HG03565 (cell line): ENCODE measurements at regions not wholly inside any gene's neighbourhood (a gene's known extent, or its start where the extent isn't known, plus 50 kb on each side); places are given as distances from the start of the nearest gene placed in this dataset.
"Not testable (repeated sequence)": the region's sequence is repeated elsewhere in the genome, so short reads cannot be mapped to it uniquely, and the experiment has no call there.

Experiments
- ATAC-seq: cut with Tn5 transposase; IDR thresholded peaks from one replicate; pipeline ENCODE4 v1.9.1; 2021; ENCODE audit warnings: mild to moderate bottlenecking, moderate library complexity; ENCODE audit not compliant: unreplicated experiment

DNA sequence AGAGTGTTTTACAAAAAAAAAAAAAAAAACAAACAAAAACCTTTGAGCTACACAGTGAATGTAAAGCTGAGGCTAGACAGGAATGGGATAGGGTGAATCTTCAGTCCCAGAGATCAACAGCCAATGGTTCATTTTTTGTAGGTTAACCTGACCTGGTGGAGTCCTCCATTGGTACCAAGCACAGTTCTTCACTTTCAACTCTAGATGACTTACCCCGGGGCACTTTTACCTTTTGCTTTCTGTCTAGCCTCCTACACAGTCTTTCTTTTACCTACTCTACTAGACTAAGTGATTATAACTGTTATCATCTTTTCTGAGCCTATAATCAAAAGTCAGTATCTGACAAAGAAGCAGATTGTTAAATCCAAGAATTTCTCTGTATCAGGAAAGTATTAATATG, 50.9 kb downstream of the ANXA2R start:
- ATAC-seq = no peak

GRCh38 chr5:42988568-42988967, 51.6 kb downstream of the ANXA2R start:
- ATAC-seq = no peak

GRCh38 chr5:42985129-42986037, 54.7 kb downstream of the ANXA2R start:
- no peak for ATAC-seq

GRCh38 chr5:42984307-42984706, 55.8 kb downstream of the ANXA2R start:
- ATAC-seq = no peak

- no peak for ATAC-seq
Observed at GRCh38 chr5:42982107-42982622, 58.0 kb downstream of the ANXA2R start.

GRCh38 chr5:42981417-42982106, 58.6 kb downstream of the ANXA2R start:
- not testable (repeated sequence) for ATAC-seq

GRCh38 chr5:42981015-42981414, 59.1 kb downstream of the ANXA2R start:
- ATAC-seq = not testable (repeated sequence)

DNA sequence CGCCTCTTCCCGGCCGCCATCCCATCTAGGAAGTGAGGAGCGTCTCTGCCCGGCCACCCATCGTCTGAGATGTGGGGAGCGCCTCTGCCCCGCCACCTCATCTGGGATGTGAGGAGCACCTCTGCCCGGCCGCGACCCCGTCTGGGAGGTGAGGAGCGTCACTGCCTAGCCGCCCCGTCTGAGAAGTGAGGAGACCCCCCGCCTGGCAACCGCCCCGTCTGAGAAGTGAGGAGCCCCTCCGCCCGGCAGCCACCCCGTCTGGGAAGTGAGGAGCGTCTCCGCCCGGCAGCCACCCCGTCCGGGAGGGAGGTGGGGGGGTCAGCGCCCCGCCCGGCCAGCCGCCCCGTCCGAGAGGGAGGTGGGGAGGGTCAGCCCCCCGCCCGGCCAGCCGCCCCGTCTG, 59.7 kb downstream of the ANXA2R start:
- not testable (repeated sequence) for ATAC-seq

- ATAC-seq = not testable (repeated sequence)
Observed at GRCh38 chr5:42979242-42979641, 60.9 kb downstream of the ANXA2R start.

GRCh38 chr5:42974536-42974935, 65.6 kb downstream of the ANXA2R start:
- no peak for ATAC-seq

GRCh38 chr5:42970636-42971559, 69.2 kb downstream of the ANXA2R start:
- ATAC-seq = no peak

- ATAC-seq = no peak
Observed at GRCh38 chr5:42965934-42966333, 74.2 kb downstream of the ANXA2R start.

DNA sequence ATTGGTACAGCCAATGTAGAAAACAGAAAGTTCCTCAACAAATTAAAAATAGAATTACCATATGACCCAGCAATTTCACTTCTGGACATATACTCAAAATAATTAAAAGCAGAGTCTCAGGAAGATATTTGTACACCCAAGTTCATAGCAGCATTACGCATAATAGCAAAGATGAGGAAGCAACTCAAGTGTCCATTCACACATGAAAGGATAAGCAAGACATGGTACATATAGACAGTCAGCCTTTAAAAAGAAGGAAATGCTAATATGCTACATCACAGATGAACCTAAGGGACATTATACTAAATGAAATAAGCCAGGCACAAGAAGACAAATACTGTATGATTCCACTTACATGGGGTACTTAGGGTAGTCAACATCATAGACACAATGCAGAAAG, 76.7 kb downstream of the ANXA2R start:
- no peak for ATAC-seq

DNA sequence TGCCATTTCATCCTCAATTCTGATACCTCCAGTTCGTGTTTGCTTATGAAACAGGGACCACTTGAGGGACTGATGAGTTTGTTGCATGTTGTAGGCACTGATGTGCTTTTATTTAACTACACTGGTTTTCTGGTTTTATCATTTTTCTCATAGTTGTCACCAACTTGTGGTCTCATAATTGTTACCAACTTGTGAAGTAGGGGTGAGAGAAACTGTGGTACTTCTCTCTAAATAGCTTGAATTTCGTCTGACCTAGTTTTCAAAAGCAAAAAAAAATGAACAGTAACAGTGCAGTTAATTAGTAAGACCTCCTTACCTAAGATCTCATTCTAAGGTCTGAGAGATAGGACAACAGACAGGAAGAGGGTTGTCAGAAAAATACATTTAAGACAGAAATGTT, 78.0 kb downstream of the ANXA2R start:
- no peak for ATAC-seq

GRCh38 chr5:42960506-42960905, 79.6 kb downstream of the ANXA2R start:
- no peak for ATAC-seq

DNA sequence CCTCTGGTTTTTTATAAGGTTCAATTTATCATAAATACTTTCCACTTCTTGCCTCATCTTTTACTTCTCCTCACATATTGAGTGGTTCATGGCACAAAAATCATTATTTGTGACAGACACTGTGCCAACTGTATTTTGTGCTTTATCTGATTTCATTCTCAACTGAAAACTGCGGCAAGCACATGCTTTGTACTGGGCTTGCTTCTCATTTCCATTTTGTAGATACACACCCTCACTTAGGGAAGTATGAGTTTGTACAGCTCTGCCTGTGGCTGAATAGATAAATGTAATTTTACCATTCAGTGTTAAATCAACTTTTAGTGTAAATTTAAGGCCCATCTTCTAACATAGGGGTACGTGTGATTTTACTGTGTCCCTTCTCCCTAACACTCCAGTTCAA, 83.6 kb downstream of the ANXA2R start:
- ATAC-seq = no peak

DNA sequence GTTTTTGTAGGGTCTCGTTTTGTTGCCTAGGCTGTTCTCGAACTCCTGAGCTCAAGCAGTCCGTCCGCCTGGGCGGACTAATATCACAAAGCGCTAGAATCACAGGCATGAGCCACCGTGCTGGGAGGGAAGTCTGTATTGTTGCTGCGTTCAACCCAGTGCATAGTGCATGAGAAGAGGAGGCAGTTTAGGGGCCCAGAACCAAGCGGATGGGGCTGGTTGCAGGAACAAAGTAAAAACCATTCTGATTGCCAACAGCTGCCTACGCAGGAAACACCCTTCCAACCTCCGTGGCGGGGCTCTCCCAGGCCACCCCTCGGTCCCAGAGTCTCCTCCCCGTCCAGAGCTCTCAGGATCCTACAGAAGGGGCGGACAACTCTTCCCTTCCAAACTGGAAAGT, 87.1 kb downstream of the ANXA2R start:
- ATAC-seq = no peak

- no peak for ATAC-seq
Observed at GRCh38 chr5:42952578-42952974, 87.5 kb downstream of the ANXA2R start.

DNA sequence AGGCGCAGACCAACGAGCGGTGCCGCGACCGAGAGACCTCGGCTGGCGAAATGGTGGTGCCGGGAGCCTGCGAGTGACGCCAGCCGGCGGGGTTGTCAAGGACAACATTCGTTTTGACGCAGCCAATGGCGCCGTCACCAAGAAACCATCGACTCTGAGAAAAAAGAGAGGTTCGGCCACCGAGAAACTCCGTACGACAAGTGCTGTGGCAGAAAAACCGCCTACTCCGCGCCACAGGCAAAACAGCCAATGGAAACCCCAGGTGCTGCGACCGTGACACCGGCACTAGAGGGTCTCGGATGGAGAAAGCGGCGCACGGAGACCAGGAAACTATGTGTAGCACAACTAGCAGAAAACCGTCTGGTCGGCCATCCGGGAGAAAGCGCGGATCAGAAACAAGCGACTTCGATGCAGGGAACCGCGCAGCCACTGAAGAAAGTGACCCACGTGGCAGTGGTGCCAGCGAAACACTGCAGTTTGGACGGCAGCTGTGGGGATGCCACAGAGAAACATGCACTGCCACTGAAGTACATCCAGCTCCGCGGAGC, 88.8 kb downstream of the ANXA2R start:
- peak; percentile 28 for ATAC-seq

- peak; percentile 25 for ATAC-seq
Observed at GRCh38 chr5:42950456-42951292, 89.4 kb downstream of the ANXA2R start.
